GM23248 (cell line): ENCODE measurements at regions not wholly inside any gene's neighbourhood (a gene's known extent, or its start where the extent isn't known, plus 50 kb on each side); places are given as distances from the start of the nearest gene placed in this dataset.

Source experiments
- EZH2 ChIP-seq: fragments of 200-600 bp; sonication (generic); IDR thresholded peaks from 2 replicates; pipeline ENCODE4 v1.6.1; 2018; ENCODE audit warnings: antibody characterized with exemption, mild to moderate bottlenecking; ENCODE audit not compliant: insufficient read depth, poor library complexity, severe bottlenecking
- EZH2phosphoT487 ChIP-seq: fragments of 200-600 bp; sonication (generic); IDR thresholded peaks from 2 replicates; pipeline ENCODE4 v1.6.1; 2018; ENCODE audit warnings: antibody characterized with exemption, moderate library complexity, mild to moderate bottlenecking, low read depth; ENCODE audit not compliant: insufficient read depth

- TF ChIP-seq EZH2 (no peak), EZH2phosphoT487 (no peak)
Observed at GRCh38 chr4:62168681-62169080, 968.6 kb downstream of the ADGRL3 start.
